Right atrium auricular region (tissue), 2 donors: ENCODE measurements at regions not wholly inside any gene's neighbourhood (a gene's known extent, or its start where the extent isn't known, plus 50 kb on each side); places are given as distances from the start of the nearest gene placed in this dataset.

Experiments
- DNase-seq: peaks from one replicate; pipeline ENCODE4 v3.0.0-alpha.2; 2019; ENCODE audit warnings: low spot score
- H3K27ac ChIP-seq, 2 donors: fragments of 200-600 bp; sonication (generic); 1 replicate in 1 of 2; 2 replicates in 1 of 2; pipeline ENCODE4 v1.5.1; 2016 to 2019
- H3K27me3 ChIP-seq, 2 donors: fragments of 200-600 bp; sonication (generic); one replicate each; pipeline versions ENCODE4 v1.5.1 to v1.6.0; 2017 to 2019
- H3K36me3 ChIP-seq: fragments of 200-600 bp; sonication (generic); one replicate; pipeline ENCODE4 v1.5.1; 2016
- H3K4me1 ChIP-seq, 2 donors: fragments of 200-600 bp; sonication (generic); one replicate each; pipeline versions ENCODE4 v1.5.1 to v1.6.0; 2017 to 2019
- H3K4me3 ChIP-seq, 2 donors: fragments of 200-600 bp; sonication (generic); 1 replicate in 1 of 2; 2 replicates in 1 of 2; pipeline ENCODE4 v1.5.1; 2017 to 2019; ENCODE audit warnings: mild to moderate bottlenecking in 1 of 2, moderate library complexity in 1 of 2
- H3K9me3 ChIP-seq, 2 donors: fragments of 200-600 bp; sonication (generic); one replicate each; pipeline ENCODE4 v1.5.1; 2019
- CTCF ChIP-seq, 2 donors: fragments of 200-600 bp; sonication (generic); IDR thresholded peaks; one replicate each; pipeline ENCODE4 v1.5.1; 2019; ENCODE audit warnings: antibody characterized with exemption in 2 of 2

GRCh38 chr11:80129396-80129795, 688.6 kb upstream of the TENM4 start:
- no peak overlapping the region for H3K4me3 ChIP-seq
- H3K9me3 ChIP-seq = no peaks in the 10 kb centered on the region
- no peak for TF ChIP-seq CTCF (IDR thresholded peaks at IDR 0.05)
- no peak for DNase-seq
- no peak overlapping the region for H3K27ac ChIP-seq
- no peaks in the 10 kb centered on the region for H3K4me1 ChIP-seq
- H3K27me3 ChIP-seq = no peaks in the 10 kb centered on the region
- no peaks in the 10 kb centered on the region for H3K36me3 ChIP-seq

- H3K36me3 ChIP-seq = no peaks in the 10 kb centered on the region
- no peak for DNase-seq
- no peaks in the 10 kb centered on the region for H3K27me3 ChIP-seq
- H3K9me3 ChIP-seq = no peaks in the 10 kb centered on the region
- H3K27ac ChIP-seq = peak overlapping the region in 1 of 2 donors; percentile 50
- H3K4me3 ChIP-seq = no peak overlapping the region
- no peaks in the 10 kb centered on the region for H3K4me1 ChIP-seq
- no peak for TF ChIP-seq CTCF (IDR thresholded peaks at IDR 0.05)
These were observed 681.4 kb upstream of the TENM4 start for GRCh38 chr11:80122211-80122610.

GRCh38 chr11:80118073-80118472, 677.2 kb upstream of the TENM4 start:
- Histone ChIP-seq H3K27me3 (no peaks in the 10 kb centered on the region), H3K9me3 (no peaks in the 10 kb centered on the region), H3K4me1 (no peaks in the 10 kb centered on the region), H3K4me3 (no peak overlapping the region), H3K27ac (no peak overlapping the region), H3K36me3 (no peaks in the 10 kb centered on the region)
- no peak for DNase-seq
- no peak for TF ChIP-seq CTCF (IDR thresholded peaks at IDR 0.05)

- DNase-seq = no peak
- no peaks in the 10 kb centered on the region for H3K27me3 ChIP-seq
- H3K4me1 ChIP-seq = no peaks in the 10 kb centered on the region
- no peaks in the 10 kb centered on the region for H3K9me3 ChIP-seq
- H3K4me3 ChIP-seq = no peak overlapping the region
- no peak overlapping the region for H3K27ac ChIP-seq
- no peaks in the 10 kb centered on the region for H3K36me3 ChIP-seq
- TF ChIP-seq CTCF (IDR thresholded peaks at IDR 0.05) = no peak
These were observed 676.0 kb upstream of the TENM4 start for GRCh38 chr11:80116796-80117195.

- Histone ChIP-seq H3K27me3 (no peaks in the 10 kb centered on the region), H3K27ac (no peak overlapping the region), H3K9me3 (no peaks in the 10 kb centered on the region), H3K4me1 (no peaks in the 10 kb centered on the region), H3K36me3 (no peaks in the 10 kb centered on the region), H3K4me3 (no peak overlapping the region)
- no peak for TF ChIP-seq CTCF (IDR thresholded peaks at IDR 0.05)
- no peak for DNase-seq
These were observed 668.8 kb upstream of the TENM4 start for GRCh38 chr11:80109652-80110051.

- no peaks in the 10 kb centered on the region for H3K36me3 ChIP-seq
- TF ChIP-seq CTCF (IDR thresholded peaks at IDR 0.05) = no peak
- H3K27ac ChIP-seq = no peak overlapping the region
- no peaks in the 10 kb centered on the region for H3K9me3 ChIP-seq
- DNase-seq = no peak
- H3K4me3 ChIP-seq = no peak overlapping the region
- H3K27me3 ChIP-seq = no peaks in the 10 kb centered on the region
- H3K4me1 ChIP-seq = no peaks in the 10 kb centered on the region
These were observed 668.2 kb upstream of the TENM4 start for GRCh38 chr11:80109031-80109430.
